ENCODE measurements at regions not wholly inside any gene's neighbourhood (a gene's known extent, or its start where the extent isn't known, plus 50 kb on each side); places are given as distances from the start of the nearest gene placed in this dataset.
"Not testable (repeated sequence)": the region's sequence is repeated elsewhere in the genome, so short reads cannot be mapped to it uniquely, and the experiment has no call there.

- DNase-seq (ENCODE audit: low spot score), result no peak
Measured at GRCh38 chr4:103415801-103416200, 217.7 kb upstream of the CENPE start.

DNA sequence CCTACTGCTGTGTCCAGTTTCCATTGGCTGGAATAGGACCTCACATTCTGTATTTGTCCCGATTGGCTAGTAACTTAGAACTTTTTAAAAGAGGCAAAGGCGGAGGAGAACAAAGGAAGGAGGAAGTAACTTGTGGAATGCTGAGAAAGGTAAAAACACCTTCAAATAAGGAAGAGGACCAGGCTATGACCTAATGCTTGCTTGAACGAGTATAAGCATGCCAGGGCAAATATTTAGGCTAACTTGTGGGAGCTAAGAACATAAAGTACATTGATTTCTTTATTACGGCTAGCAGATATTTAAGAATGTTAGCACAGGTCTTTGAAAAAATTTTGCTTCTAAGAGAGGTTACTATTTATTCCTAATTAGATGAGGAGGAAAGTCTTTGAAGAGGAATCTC, 214.5 kb upstream of the CENPE start:
- DNase-seq (ENCODE audit: low spot score), result not testable (repeated sequence)

DNA sequence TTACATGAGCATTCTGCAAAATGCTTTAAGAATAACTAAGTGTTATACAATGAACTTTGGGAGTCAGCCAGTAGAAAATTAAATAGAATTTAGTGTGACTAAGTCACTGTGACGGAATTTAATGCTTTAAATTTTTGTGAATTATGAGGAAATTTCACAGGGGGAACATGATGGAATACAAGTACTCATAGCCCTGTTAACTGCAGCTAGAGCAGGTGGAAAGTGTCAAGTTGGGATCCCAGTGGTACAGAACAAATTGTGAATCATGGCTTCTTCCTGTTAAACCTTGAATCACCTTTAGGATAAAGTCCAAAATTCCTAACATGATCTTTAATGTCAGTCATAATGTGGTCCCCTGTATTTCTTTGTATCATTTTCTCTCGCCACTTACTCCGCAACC, 212.2 kb upstream of the CENPE start:
- DNase-seq (ENCODE audit: low spot score), result no peak

DNA sequence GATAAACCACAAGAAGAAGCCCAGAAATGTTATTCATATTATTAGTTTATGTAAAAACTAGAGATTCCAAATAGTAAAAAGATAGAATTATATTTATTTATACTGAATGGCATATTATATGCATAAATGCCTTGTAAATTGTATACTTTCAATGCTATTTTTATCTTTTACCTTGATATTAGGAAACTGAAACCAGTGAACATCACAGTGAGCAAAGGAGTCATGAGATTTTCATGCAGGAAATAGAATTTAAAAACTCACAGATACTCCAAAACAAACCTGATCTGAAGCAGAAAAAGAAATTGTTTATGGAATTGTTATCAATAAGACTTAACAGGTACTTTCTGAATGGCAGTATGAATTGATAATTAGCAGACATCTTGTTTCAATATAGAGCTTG, 207.3 kb upstream of the CENPE start:
- DNase-seq (ENCODE audit: low spot score), result no peak

DNA sequence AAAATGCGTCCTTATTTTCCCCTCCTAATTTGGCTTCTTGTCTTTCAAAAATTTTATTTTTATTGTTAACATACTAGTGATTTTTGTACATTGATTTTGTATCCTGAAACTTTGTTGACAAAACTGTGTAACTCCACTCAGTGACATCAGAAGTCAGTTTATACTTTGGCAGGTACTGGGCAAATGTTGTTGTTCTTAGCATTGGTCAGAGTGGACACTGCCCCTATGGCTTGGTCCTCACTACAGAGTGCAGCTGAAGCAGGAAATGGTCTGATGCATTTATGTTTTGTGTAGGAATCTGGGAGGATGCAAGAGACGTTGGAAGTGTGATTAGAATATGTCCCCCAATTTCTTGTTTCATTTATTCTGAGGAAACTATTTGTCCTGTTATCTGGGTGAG, 205.5 kb upstream of the CENPE start:
- no peak for DNase-seq (ENCODE audit: low spot score)

DNA sequence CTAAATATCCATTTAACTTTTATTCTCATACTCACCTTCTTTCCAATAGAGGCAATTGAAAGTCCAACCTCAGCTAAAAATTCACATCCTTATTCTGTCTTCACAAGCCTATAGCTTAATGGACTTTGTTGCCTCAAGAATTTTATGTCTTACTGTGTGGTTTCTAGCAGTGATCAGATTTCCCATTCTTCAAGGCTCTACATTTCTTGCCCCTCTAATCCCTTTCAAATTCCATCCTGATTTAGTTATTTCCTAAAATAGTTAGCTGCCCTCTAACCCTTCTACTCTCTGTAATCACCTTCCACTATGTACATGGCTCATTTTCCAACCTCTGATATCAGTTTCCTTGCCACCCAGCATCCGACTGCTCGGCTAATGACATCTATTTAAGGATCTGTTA, 204.1 kb upstream of the CENPE start:
- DNase-seq (ENCODE audit: low spot score), result no peak

- no peak for DNase-seq (ENCODE audit: low spot score)
Measured at GRCh38 chr4:103400405-103400804, 202.3 kb upstream of the CENPE start.

DNA sequence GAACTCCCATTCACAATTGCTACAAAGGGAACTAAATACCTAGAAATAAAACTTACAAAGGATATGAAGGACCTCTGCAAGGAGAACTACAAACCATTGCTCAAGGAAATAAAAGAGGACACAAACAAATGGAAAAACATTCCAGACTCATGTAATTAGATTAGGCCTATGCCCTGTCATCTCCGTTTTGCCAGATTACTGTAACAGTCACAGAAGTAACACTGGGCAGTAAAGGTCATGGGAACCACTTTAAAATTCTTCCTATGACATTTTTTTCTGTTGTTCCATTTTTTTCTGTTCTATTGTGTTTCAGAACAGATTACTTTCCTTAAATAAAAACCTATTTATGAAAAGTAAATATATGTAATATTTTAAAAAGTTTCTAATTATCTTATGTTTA, 199.4 kb upstream of the CENPE start:
- DNase-seq (ENCODE audit: low spot score), result no peak

DNA sequence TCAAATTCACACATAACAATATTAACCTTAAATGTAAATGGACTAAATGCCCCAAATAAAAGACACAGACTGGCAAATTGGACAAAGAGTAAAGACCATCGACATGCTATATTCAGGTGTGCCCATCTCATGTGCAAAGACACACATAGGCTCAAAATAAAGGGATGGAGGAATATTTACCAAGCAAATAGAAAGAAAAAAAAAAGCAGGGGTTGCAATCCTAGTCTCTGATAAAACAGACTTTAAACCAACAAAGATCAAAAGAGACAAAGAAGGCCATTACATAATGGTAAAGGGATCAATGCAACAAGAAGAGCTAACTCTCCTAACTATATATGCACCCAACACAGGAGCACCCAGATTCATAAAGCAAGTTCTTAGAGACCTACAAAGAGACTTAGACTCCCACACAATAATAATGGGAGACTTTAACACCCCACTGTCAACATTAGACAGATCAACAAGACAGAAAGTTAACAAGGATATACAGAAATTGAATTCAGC, 189.4 kb upstream of the CENPE start:
- not testable (repeated sequence) for DNase-seq (ENCODE audit: low spot score)

GRCh38 chr4:103385565-103385964, 187.4 kb upstream of the CENPE start:
- not testable (repeated sequence) for DNase-seq (ENCODE audit: low spot score)

DNA sequence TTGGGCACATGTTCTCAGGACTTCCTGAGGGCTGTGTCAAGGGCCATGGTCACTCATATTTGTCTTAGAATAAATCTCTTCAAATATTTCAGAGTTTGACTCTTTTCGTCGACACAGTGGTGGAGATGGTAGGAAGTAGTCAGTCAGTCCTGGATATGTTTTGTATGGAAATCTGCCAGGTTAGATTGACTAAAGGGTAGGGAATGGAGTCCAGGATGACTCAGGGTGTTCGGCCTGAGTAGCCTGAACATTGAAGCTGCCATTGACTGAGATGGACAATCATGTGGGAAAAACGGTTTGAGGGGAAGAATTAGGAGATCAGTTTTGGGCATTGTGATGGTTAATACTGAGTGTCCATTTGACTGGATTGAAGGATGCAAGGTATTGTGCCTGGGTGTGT, 177.1 kb upstream of the CENPE start:
- DNase-seq (ENCODE audit: low spot score), result no peak

GRCh38 chr4:103374758-103375157, 176.6 kb upstream of the CENPE start:
- DNase-seq (ENCODE audit: low spot score), result no peak

DNA sequence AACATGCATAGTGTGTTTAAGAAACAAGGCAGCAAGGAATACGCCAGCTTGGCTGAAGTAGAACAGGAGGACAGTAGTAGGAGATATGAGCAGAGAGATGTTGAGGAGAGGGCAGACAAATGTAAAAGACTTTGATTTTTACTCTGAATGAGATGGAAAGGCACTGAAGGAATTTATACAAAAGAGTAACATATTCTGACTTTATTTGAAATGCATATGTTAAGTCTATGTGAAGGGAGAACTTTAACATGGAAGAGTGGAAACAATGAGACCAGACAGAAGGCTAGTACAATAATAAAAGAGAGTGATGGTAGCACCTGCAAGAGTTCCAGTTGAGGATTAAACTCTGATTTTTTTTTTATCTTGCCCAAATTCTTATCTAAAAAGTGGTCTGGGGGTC, 176.2 kb upstream of the CENPE start:
- no peak for DNase-seq (ENCODE audit: low spot score)

DNA sequence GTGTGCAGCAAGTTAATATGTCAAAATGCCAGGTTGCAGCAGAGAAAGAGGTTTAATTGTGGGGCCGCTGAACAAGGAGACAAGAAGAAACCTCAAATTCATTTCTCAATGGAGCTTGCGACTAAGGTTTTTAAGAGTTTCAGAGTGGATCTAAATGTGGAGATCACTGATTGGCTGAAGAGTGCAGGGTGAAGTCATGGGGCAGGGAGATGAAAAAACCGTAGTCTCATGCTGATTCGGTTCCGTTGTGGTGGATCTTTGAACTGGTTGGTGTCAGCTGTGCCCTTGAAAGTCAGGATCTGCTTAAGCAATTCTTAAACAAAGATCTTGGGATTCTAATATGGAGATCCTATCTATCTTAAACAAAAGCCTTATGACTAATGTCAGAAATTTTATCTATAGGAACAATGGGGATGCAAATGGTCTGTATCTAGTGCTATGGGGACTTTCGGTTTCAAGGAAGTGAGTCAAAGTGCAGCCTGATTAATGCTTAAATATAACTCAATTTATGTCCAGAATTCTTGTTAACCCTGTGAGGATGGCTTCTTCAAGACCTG, 173.9 kb upstream of the CENPE start:
- DNase-seq (ENCODE audit: low spot score), result no peak

DNA sequence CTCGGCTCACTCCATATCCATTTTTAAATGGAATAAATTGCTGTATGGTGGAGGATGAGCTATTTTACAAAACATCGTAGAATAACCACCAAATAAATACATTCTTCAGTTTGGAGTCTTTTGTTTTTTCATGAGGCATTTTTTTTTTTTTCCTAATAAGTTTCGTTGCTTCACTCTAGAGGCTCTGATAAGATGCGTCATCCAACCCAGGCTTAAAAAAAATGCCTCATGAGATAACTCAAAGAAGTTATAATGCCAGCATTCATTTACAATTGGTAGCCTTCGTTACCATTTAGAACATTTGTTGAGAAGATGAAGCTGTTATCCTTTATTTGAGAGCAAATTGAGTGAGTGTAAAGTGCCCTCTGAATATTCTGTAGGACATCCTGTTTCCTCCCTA, 172.2 kb upstream of the CENPE start:
- DNase-seq (ENCODE audit: low spot score), result no peak

DNA sequence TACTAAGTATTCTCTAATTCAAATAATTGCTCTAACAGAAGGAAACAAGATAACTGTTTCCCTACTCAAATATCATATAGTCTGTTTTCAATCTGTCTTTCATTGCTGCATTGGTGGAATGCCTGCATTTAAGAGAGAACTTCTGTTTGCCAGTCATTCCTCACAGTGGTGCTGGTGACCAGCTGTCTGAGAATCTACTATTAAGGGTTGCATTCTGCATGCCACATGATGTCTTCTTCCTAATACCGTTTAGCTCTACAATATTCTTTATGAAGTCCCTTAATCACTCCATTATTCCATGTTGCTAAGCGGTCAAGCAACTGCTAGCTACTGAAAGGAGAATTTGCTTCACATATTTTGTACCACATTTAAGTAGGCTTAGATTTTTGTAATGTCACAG, 167.1 kb upstream of the CENPE start:
- peak; percentile 8 for DNase-seq (ENCODE audit: low spot score)

GRCh38 chr4:103364083-103364482, 165.9 kb upstream of the CENPE start:
- no peak for DNase-seq (ENCODE audit: low spot score)

- DNase-seq (ENCODE audit: low spot score), result no peak
Measured at GRCh38 chr4:103361926-103362325, 163.8 kb upstream of the CENPE start.

DNA sequence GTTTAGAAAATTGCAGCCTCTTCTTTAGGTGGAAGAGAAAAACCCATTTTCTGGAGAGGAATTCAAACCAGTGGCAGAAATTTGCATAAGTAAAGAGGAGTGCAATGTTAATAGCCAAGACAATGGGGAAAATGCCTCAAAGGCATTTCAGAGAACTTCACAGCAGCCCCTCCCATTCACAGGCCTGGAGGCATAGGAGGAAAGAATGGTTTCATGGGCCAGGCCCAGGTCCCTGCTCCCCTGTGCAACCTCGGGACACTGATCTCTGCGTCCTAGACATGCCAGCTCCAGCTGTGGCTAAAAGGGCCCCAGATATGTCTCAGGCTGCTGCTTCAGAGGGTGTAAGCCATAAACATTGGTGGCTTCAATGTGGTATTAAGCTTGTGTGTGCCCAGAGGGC, 161.8 kb upstream of the CENPE start:
- no peak for DNase-seq (ENCODE audit: low spot score)

GRCh38 chr4:103354006-103354405, 155.9 kb upstream of the CENPE start:
- no peak for DNase-seq (ENCODE audit: low spot score)

DNA sequence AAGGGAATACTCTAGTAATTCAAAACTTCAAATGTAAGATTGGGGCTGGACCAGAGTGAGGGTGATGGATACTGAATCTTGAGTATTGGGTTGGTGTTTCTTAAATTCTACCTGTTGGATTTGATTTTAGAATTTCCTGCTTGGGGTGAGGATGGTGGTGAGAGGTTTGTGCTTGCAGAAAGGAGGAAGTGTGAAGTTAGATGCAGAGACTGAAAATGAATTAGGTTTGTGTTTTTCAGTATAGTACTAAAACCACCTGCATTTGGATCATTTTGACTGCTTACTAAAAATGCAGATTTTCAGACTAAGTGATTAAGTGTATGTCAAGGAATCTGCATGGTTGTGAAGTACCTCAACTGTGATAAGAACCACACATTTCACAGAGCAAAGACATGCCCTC, 131.5 kb upstream of the CENPE start:
- DNase-seq (ENCODE audit: low spot score), result no peak

DNA sequence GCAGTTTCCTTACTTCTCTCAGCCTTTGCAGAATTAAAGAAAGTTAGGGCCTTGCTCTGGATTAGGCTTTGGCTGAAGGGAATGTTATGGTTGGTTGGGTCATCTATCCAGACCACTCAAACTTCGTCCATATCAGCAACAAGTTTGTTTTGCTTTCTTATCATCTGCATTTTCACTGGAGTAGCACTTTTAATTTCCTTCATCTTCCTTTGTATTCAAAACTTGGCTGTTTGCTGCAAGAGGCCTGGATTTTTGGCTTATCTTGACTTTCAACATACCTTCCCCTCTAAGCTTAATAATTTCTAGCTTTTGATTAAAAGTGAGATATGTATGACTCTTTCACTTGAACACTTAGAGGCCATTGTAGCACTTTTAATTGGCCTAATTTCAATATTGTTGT, 126.7 kb upstream of the CENPE start:
- no peak for DNase-seq (ENCODE audit: low spot score)

GRCh38 chr4:103318327-103318726, 120.2 kb upstream of the CENPE start:
- DNase-seq (ENCODE audit: low spot score), result no peak

DNA sequence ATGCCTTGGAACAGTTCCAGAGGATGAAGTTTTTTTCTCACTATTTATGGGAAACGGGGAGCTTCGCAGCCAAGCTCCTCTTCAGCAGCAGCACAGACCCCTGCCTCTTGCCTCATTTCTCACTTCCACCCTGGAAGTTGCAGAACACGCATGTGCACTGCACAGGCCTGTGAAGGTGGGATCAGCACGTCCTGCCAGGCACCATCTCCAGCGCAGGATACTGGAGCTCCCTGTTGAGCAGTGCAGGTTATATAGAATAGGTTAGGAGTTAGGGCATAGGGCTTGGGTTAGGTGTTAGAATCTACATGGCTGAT, 110.1 kb upstream of the CENPE start:
- no peak for DNase-seq (ENCODE audit: low spot score)
